Neural cell (in vitro differentiated cells): ENCODE measurements at regions not wholly inside any gene's neighbourhood (a gene's known extent, or its start where the extent isn't known, plus 50 kb on each side); places are given as distances from the start of the nearest gene placed in this dataset.

Experiments
- H2AFZ ChIP-seq: fragments of 200-600, 300-800 bp; sonication (generic), shearing (Covaris generic); 2 replicates; pipeline ENCODE4 v1.6.0; 2014; ENCODE audit warnings: low read depth, mild to moderate bottlenecking, antibody characterized with exemption, low read length, moderate library complexity
- H3F3A ChIP-seq: fragments of 200-600 bp; shearing (Covaris generic); 2 replicates; pipeline ENCODE4 v1.6.1; 2016; ENCODE audit warnings: mild to moderate bottlenecking, moderate library complexity, mixed read lengths, antibody characterized with exemption, low read length; ENCODE audit not compliant: insufficient read depth, poor library complexity, severe bottlenecking
- H3K27ac ChIP-seq: fragments of 200-600, 300-800 bp; sonication (generic), shearing (Covaris generic); 2 replicates; pipeline ENCODE4 v1.5.1; 2014; ENCODE audit warnings: mild to moderate bottlenecking, low read length, moderate library complexity
- H3K27me3 ChIP-seq: fragments of 300-800, 200-600 bp; sonication (generic), shearing (Covaris generic); 2 replicates; pipeline ENCODE4 v1.6.0; 2014; ENCODE audit warnings: mild to moderate bottlenecking, low read depth, low read length, moderate library complexity; ENCODE audit not compliant: insufficient read depth
- H3K36me3 ChIP-seq: fragments of 300-800, 200-600 bp; sonication (generic), shearing (Covaris generic); 2 replicates; pipeline ENCODE4 v1.5.1; 2014; ENCODE audit warnings: mild to moderate bottlenecking, antibody characterized with exemption, low read length, moderate library complexity; ENCODE audit not compliant: insufficient read depth
- H3K4me2 ChIP-seq: fragments of 300-800, 200-600 bp; sonication (generic), shearing (Covaris generic); 2 replicates; pipeline ENCODE4 v1.6.0; 2014; ENCODE audit warnings: mild to moderate bottlenecking, low read length
- H3K4me3 ChIP-seq: fragments of 300-800, 200-600 bp; sonication (generic), shearing (Covaris generic); 2 replicates; pipeline ENCODE4 v1.5.1; 2014; ENCODE audit warnings: mild to moderate bottlenecking, low read length, moderate library complexity
- H3K79me2 ChIP-seq: fragments of 200-600 bp; shearing (Covaris generic); replicated peaks from 2 replicates; pipeline ENCODE4 v1.6.0; 2014; ENCODE audit warnings: mild to moderate bottlenecking, low read length, moderate library complexity; ENCODE audit not compliant: insufficient read depth
- H3K9ac ChIP-seq: fragments of 300-800, 200-600 bp; sonication (generic), shearing (Covaris generic); 2 replicates; pipeline ENCODE4 v1.6.1; 2016; ENCODE audit warnings: mild to moderate bottlenecking, low read length, mixed read lengths
- H3K9me2 ChIP-seq: fragments of 200-600 bp; shearing (Covaris generic); 2 replicates; pipeline ENCODE4 v1.6.1; 2016; ENCODE audit warnings: mild to moderate bottlenecking, low read length, mixed read lengths; ENCODE audit not compliant: insufficient read depth
- H3K9me3 ChIP-seq: fragments of 200-600, 300-800 bp; sonication (generic), shearing (Covaris generic); 2 replicates; pipeline ENCODE4 v1.6.1; 2016; ENCODE audit warnings: mild to moderate bottlenecking, mixed run types, low read length, moderate library complexity, mixed read lengths
- H4K20me1 ChIP-seq: fragments of 200-600 bp; shearing (Covaris generic); 2 replicates; pipeline ENCODE4 v1.6.1; 2016; ENCODE audit warnings: mild to moderate bottlenecking, mixed run types; ENCODE audit not compliant: insufficient read depth
- EP300 ChIP-seq: fragments of 450-650 bp; conservative IDR thresholded peaks from 2 replicates; pipeline ENCODE4 v1.6.1; 2014; ENCODE audit warnings: antibody characterized with exemption, mild to moderate bottlenecking, moderate library complexity; ENCODE audit not compliant: poor library complexity, severe bottlenecking
- EZH2 ChIP-seq: fragments of 200-600, 300-800 bp; shearing (Covaris generic), sonication (generic); IDR thresholded peaks from 2 replicates; pipeline ENCODE4 v1.6.1; 2014; ENCODE audit warnings: antibody characterized with exemption, low read length, borderline replicate concordance, mild to moderate bottlenecking; ENCODE audit not compliant: insufficient read depth, poor library complexity, severe bottlenecking
- MXI1 ChIP-seq: fragments of 450-650 bp; conservative IDR thresholded peaks from 2 replicates; pipeline ENCODE4 v1.6.1; 2014; ENCODE audit warnings: antibody characterized with exemption, mild to moderate bottlenecking; ENCODE audit not compliant: poor library complexity, severe bottlenecking
- POLR2AphosphoS5 ChIP-seq: IDR thresholded peaks from 2 replicates; pipeline ENCODE4 v1.6.1; 2012
- RAD21 ChIP-seq: fragments of 450-650 bp; conservative IDR thresholded peaks from 2 replicates; pipeline ENCODE4 v1.6.1; 2014; ENCODE audit warnings: antibody characterized with exemption, mild to moderate bottlenecking, moderate library complexity
- SMC3 ChIP-seq: fragments of 450-650 bp; conservative IDR thresholded peaks from 2 replicates; pipeline ENCODE4 v1.6.1; 2014; ENCODE audit warnings: antibody characterized with exemption, mild to moderate bottlenecking, moderate library complexity; ENCODE audit not compliant: poor library complexity
- TAF1 ChIP-seq: IDR thresholded peaks from 2 replicates; pipeline ENCODE4 v1.6.1; 2012; ENCODE audit warnings: low read depth
- TF ChIP-seq, protein P1 (sequence below): IDR thresholded peaks from 2 replicates; pipeline ENCODE4 v1.6.1; 2012; ENCODE audit warnings: borderline replicate concordance
- TF ChIP-seq, protein P2 (sequence below): fragments of 450-650 bp; IDR thresholded peaks from 2 replicates; pipeline ENCODE4 v1.5.1; 2014; ENCODE audit warnings: antibody characterized with exemption, mild to moderate bottlenecking, moderate library complexity; ENCODE audit not compliant: poor library complexity, severe bottlenecking

DNA sequence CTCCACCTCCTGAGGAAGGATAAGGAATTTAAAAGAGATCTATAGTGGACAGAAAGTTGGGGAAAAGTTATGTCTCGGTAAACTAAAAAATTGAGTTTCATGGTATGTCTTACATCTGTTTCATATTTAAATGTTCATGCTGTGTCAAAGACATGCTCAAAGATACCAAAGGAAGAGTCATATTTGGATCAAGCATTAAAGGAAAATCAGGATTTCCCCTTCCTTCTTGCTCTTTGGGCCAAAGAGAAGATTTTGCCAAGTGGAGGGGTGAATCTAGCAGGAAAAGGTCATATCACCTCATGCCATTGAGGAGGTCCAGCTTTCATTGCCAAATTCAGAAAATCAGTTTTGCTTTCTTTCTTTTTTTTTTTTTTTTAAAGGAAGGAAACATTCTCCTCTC, 192.4 kb downstream of the OGFRL1 start:
- Histone ChIP-seq H3K4me3 (no peak overlapping the region), H3K9me3 (no peaks in the 10 kb centered on the region), H3K4me2 (no peak overlapping the region), H3K9ac (no peak overlapping the region), H3K27ac (no peak overlapping the region), H3K79me2 (no peaks in the 10 kb centered on the region), H3K36me3 (no peaks in the 10 kb centered on the region), H3K27me3 (no peaks in the 10 kb centered on the region), H4K20me1 (no peaks in the 10 kb centered on the region), H3F3A (no peaks in the 10 kb centered on the region), H3K9me2 (no peaks in the 10 kb centered on the region), H2AFZ (no peak overlapping the region)
- TF ChIP-seq EP300: no peak
- TF ChIP-seq POLR2AphosphoS5: no peak
- TF ChIP-seq, protein P1, sequence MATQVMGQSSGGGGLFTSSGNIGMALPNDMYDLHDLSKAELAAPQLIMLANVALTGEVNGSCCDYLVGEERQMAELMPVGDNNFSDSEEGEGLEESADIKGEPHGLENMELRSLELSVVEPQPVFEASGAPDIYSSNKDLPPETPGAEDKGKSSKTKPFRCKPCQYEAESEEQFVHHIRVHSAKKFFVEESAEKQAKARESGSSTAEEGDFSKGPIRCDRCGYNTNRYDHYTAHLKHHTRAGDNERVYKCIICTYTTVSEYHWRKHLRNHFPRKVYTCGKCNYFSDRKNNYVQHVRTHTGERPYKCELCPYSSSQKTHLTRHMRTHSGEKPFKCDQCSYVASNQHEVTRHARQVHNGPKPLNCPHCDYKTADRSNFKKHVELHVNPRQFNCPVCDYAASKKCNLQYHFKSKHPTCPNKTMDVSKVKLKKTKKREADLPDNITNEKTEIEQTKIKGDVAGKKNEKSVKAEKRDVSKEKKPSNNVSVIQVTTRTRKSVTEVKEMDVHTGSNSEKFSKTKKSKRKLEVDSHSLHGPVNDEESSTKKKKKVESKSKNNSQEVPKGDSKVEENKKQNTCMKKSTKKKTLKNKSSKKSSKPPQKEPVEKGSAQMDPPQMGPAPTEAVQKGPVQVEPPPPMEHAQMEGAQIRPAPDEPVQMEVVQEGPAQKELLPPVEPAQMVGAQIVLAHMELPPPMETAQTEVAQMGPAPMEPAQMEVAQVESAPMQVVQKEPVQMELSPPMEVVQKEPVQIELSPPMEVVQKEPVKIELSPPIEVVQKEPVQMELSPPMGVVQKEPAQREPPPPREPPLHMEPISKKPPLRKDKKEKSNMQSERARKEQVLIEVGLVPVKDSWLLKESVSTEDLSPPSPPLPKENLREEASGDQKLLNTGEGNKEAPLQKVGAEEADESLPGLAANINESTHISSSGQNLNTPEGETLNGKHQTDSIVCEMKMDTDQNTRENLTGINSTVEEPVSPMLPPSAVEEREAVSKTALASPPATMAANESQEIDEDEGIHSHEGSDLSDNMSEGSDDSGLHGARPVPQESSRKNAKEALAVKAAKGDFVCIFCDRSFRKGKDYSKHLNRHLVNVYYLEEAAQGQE: no peak
- TF ChIP-seq, protein P2, sequence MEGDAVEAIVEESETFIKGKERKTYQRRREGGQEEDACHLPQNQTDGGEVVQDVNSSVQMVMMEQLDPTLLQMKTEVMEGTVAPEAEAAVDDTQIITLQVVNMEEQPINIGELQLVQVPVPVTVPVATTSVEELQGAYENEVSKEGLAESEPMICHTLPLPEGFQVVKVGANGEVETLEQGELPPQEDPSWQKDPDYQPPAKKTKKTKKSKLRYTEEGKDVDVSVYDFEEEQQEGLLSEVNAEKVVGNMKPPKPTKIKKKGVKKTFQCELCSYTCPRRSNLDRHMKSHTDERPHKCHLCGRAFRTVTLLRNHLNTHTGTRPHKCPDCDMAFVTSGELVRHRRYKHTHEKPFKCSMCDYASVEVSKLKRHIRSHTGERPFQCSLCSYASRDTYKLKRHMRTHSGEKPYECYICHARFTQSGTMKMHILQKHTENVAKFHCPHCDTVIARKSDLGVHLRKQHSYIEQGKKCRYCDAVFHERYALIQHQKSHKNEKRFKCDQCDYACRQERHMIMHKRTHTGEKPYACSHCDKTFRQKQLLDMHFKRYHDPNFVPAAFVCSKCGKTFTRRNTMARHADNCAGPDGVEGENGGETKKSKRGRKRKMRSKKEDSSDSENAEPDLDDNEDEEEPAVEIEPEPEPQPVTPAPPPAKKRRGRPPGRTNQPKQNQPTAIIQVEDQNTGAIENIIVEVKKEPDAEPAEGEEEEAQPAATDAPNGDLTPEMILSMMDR: no peak
- TF ChIP-seq MXI1: no peak
- TF ChIP-seq RAD21: no peak
- no peak for TF ChIP-seq TAF1
- TF ChIP-seq EZH2: no peak
- no peak for TF ChIP-seq SMC3

DNA sequence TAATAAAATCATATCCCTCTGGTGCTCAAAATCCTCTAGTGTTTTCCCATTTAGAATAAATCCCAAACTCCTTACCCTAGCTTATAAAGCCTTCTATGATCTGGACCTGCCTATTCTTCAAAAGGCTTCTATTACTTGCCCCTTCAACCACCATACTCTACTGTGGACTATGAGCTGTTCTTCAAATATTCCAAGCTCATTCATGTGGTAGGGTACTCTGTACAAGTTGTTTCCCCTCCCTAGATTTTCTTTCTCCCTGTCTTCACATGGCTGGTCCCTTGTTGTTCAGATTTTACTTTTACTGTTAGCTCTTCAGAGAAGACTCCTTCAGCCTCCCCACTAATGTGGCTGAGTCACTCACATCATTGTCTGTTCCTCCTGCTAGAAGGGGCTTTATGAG, 193.2 kb downstream of the OGFRL1 start:
- TF ChIP-seq TAF1 (no peak), EZH2 (no peak), POLR2AphosphoS5 (no peak), MXI1 (no peak), SMC3 (no peak), RAD21 (no peak), EP300 (no peak)
- TF ChIP-seq, protein P2: no peak
- TF ChIP-seq, protein P1: no peak
- Histone ChIP-seq H4K20me1 (no peaks in the 10 kb centered on the region), H3K36me3 (no peaks in the 10 kb centered on the region), H3K9me3 (no peaks in the 10 kb centered on the region), H3K4me2 (no peak overlapping the region), H3F3A (no peaks in the 10 kb centered on the region), H3K4me3 (no peak overlapping the region), H3K9ac (no peak overlapping the region), H2AFZ (no peak overlapping the region), H3K9me2 (no peaks in the 10 kb centered on the region), H3K27me3 (no peaks in the 10 kb centered on the region), H3K79me2 (no peaks in the 10 kb centered on the region), H3K27ac (no peak overlapping the region)
